Fibroblast of skin of back (primary cell): ENCODE measurements at regions not wholly inside any gene's neighbourhood (a gene's known extent, or its start where the extent isn't known, plus 50 kb on each side); places are given as distances from the start of the nearest gene placed in this dataset.

Experiments used
- DNase-seq: peaks from one replicate; pipeline ENCODE4 v3.0.0-alpha.2; 2013

DNA sequence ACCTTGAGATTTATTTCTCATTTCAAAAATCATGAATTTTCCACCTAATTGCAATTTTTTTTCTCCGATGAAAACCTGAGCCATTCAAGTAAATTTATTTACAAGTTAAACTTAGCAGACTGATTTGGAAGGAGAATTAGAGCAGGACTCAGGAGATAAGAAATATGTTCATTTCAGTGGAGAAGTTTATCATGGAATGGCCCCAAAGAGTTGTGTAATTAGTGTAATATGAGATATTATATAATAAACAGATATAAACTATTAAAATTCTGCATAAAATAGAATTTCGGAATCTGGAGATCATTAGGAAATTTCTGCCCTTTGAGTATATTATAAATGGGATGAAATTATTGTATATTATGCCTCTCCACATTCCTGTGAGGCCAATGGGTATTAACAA, 596.8 kb downstream of the QKI start:
- DNase-seq = no peak

DNA sequence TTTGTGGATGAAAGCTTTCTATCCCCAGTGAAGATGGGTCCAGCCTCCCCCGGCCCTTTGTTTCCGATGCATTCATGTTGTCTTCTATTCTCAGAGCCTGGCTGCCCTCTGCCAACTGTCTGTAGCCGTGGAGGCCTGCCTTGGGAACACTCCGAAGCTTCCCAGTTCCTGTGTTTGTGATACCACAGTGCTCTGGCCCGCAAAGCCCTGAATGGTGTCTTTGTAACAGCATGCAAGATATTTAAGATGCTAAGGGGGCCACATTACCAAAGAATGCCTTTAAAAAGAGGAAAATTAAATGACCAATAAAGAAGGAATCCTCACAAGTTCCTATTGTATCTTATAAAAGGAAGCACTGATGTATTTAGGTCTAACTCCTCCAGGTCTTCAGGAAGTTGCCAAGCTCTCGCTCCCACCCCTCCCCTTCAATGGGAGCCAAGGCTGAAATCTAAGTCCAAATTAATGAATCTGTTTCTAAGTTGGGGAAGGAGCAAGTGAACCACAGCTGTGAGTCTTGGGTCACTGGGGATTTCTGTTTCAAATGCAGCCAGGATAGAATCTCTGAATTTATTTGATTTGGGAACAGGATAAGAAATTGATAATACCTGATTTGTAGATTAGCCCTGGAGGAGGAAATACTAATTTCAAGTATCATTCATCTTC, 596.1 kb downstream of the QKI start:
- no peak for DNase-seq

DNA sequence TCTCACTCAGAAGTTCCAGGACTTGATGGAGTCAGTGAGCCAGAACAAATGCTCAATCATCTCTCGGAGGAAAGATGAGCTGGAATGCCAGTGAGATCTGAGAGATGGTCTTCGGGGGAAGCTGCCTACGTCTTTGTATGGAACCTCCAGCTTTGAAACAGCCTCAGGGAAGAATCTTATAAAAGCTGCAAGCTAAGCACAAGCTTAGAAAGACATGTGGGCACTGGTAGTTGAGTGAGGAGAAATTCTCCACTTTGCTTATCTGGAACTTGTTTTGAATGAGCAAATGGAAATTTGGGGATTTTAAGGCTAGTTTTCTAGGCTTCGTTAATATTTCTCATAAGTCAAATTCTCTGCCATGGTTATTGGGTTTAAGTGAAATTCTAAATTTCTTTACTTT, 594.4 kb downstream of the QKI start:
- DNase-seq = no peak

DNA sequence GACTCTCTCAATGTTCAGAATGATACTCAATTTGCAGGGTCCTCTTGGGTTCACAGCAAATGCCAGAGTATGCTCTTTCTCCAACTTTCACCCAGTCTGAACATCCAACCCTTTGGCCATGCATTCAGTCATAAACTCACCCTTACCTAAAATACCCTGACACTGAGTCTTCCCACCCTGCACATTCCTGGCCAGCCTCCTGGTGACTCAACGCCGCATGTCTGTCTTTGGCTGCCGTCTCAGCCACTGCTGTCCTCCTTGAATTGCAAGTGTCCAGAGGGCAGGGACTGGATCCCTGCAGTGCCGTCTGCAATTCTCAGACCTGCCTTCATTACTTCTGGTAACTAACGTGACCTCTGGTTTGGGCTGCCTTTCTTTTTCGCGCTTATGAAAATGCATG, 593.4 kb downstream of the QKI start:
- no peak for DNase-seq

DNA sequence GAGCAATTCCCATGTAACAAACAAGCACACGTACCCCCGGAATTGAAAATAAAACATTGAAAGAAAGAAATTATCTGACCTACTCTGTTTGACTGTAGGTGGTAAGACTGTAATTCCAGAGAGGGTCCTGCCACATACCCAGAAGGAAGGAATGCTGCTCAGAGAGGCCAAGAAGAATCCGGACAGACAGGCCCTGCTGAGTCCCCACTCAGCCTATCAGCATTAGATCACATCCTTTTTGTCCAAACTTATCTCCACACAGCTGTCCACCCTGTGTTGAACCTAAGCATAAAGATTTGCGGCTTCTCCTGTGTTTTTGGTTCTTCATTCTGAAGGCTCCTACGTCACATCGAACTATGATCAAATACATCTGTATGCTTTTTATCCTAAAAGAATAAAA, 591.9 kb downstream of the QKI start:
- no peak for DNase-seq

DNA sequence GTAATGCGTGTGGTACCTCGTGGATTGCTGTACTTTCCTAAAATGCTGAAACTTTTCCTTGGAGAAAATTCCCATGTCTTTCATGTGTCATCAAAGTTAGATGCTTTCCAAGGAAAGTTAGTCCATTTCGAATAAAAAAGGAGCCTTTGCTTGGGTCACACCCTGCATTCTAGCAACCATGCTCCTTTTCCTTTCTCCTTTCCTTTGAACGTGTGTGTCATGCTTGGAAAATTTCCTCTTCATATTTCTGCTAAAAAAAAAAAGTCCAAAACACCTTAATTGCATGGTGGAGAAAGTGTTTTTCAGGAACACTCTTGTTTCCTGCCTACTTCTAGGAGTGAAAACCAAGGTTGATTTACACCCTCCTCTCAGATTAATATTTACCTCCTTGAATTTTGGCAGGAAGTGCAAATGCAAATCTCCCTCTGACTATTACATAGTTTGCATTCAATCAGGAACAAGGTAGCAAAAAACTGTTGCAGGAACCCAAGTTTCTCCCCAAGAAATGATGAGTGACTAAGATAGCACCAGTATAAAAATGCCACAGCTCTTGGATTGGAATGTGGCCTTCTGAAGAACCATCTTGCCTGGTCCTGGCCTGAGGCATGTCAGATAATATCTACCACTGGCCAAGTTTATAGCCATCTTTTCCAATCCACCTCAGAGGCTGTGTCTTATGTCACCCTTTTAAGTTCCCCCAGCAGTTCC, 590.6 kb downstream of the QKI start:
- DNase-seq = no peak

DNA sequence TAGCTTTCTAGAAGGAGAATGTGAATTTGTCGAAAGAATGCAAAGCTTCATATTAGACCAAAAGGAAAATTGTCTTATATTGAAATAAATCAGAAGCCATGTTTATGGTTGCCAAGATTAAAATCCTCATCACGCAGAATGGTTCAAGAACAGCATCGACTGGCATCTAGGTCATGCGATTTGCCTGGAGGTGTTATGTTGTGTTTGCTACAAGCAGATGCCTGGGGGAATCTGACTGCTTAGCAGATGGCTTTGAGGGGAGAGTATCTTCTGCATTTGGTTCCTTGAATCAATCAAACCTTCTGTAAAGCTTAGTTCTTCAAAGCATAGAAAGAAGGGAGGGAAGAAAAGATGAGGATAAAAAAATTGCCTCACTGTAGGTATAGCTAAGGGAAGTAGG, 585.8 kb downstream of the QKI start:
- no peak for DNase-seq

DNA sequence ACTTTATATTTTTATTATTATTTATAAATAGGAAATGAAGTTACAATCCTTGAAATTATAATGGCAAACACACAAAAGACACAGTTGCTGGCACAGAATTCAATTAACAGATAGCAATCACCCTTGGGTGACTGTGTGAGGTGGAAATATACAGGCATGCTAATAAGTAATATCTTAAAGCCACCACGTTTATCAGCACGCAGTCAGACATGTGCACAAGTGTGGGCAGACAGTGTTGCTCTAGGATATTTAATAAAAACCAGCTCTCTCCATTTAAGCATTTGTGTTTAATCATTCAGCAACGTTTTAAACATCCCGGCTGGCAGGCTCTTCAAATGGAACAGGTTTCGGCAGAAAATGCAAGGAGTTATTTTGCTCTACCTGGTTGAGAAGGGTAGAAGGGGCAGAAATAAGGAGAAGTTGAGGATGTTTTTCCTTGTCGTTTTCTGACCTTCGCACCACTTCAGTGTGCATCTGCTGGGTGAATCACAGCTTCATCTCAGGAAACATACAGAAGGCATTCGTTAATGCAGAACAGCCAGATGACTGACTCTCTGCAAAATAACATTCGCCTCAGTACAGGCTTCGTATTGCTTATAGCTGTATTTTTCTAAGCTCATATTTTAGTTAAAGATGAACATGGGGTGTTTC, 585.1 kb downstream of the QKI start:
- DNase-seq = no peak

DNA sequence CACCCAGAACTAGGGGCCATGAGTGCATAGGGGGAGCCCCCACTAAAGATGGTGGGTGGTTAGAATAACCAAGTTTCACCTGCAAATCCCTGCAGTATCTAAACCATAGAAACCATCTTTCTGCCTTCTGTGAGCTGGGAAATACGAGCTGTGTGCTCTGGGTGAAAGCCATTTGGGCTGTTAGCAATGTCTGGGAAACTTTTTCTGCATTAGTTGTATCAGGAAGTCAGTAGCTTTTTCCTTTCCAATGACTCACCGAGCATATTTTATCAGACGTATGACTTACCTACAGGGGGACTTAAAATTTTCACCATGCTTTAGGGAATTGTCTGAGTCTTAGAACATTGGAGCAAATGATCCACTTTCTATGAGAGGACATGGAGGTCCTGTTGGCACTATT, 584.0 kb downstream of the QKI start:
- no peak for DNase-seq

DNA sequence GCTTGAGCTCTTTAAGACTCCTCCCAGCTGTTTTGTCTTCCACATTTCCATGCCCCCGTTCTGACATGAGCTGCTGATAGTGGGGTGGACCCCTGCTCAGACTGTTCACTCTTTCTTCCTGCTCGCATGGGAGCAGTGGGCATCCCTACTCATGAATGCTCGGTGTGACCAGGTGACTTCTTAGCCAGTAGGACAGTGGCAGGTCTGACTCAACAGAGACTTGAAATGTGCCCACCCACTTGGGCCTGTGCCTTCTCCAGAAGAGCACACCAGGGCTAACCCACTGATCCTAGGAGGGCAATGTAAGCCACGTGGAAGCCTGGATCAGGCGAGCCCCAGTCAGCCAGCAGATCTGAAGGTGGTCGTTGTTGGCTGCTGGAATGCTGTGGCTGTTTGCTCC, 582.0 kb downstream of the QKI start:
- DNase-seq = no peak

DNA sequence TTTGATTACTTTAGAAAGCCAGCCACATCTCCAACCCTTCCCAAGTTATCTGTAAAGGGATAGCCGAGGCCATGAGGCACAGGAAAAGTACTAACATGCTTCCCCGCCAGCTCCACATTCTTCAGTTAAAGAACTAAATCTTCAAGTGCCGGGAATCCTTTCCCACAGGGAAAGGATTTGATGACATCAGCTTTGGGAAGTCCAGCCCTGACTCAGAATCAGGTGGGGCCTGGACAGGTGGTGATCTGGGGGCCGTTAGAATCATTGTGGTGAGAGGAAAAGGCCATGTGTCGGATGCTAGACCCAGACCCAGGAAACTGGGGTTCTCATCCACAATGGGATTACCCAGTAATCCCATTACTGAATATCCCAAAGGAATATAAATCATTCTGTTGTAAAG, 580.0 kb downstream of the QKI start:
- DNase-seq = no peak

DNA sequence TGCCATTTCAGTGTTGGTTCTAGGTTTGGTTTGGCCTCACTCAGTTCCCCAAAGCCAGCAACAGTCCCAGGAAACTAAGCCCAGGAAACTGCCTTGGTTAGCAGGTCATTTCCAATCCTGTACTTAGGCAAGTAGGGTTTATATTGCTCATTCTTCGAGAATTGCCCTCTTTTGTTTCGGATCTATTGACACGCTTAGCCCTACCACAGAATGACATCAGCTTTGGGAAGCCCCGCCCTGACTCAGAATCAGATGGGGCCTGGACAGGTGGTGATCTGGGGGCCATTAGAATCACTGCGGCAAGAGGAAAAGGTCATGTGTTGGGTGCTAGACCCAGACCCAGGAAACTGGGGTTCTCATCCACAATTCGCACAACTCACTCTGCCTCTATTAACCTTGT, 578.2 kb downstream of the QKI start:
- DNase-seq = no peak

DNA sequence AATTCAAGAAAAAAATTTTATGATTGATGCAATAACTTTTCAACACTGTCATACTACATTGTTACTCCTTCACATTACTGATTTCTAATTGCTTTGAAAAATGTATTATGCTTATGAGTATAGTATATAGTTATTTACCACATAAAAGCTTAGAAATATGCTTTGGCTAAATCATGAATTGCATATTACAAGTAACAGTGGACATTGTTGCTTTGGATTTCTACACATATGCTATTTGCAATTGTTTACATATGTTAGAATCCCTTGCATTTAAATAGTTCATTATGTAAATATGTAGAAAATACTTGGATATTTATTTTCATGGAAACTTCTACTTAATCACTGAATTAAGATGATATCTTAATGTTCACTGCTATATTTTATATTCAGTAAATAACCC, 577.5 kb downstream of the QKI start:
- DNase-seq = no peak

DNA sequence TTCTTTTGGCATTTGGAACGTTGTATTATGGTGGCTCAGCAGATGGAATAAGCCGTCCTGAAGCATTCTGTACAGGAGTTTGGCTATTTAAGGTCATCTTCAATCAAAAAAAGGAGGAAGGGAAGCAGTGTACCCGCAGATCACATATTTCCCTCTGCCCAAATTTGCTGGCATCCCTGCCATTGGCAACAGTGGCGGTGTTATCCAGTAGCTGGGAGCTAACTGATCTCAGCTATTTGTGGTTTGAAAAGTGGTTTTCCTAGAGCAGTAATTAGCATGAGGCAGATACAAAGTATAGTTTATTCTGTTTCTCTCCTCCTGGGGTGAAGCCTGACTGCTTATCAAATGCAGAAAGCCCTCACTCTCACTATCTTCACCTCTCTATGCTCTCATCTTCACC, 576.8 kb downstream of the QKI start:
- DNase-seq = no peak

DNA sequence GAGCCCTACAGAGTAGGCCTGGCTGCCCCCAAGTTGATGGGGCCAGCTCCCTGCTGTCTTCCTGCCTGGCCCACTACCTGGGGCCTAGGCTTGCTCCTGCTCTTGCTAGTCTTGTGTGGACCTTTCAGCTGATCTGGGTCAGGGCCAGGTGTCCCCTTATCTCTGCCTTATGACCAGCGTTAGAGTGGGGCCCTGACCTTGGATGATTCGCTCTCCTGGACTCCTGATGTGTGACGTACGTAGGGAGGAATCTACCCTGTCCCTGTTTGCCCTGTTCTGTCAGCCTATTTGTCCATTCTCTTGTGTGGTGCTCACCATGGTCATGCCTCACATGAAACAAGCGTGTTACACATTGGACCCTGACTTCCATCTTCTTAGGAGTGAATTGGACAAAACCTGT, 571.8 kb downstream of the QKI start:
- peak; percentile 26 for DNase-seq

DNA sequence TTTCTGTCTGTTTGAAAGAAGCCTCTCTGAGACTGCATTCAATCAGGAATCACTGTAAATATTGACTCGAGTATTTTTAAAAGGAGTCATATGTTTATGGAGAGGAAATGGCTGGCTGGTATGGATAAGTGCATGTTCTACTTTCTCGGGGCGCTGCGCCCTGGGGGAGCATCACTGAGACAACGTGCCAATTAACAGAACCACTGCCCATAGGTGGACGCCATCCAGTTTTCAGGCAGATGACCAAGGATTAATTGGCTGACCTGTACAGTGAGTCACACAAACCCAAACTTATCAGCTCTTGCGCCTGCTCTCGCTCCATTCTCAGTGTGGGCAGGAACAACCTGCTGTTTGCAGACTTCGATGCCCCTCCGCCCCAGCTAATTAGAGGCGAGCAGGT, 571.2 kb downstream of the QKI start:
- DNase-seq = no peak

DNA sequence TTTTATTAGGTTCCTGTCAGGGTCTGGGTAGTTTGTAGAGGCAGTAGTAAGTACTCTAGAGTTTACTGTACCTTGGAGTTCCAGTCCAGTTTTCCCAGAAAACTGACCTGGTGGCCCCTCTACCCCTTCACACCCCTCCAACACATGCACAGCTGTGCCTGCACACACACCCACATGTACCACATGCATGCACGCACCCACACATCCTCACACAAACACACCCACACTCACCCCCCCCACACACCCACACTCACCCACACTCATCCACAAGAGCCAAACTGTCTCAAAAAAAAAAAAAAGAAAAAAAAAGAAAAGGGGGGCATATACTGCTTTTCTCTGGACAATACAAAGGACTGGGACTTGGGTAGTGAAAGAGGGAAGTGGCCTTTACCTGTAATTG, 570.5 kb downstream of the QKI start:
- no peak for DNase-seq

DNA sequence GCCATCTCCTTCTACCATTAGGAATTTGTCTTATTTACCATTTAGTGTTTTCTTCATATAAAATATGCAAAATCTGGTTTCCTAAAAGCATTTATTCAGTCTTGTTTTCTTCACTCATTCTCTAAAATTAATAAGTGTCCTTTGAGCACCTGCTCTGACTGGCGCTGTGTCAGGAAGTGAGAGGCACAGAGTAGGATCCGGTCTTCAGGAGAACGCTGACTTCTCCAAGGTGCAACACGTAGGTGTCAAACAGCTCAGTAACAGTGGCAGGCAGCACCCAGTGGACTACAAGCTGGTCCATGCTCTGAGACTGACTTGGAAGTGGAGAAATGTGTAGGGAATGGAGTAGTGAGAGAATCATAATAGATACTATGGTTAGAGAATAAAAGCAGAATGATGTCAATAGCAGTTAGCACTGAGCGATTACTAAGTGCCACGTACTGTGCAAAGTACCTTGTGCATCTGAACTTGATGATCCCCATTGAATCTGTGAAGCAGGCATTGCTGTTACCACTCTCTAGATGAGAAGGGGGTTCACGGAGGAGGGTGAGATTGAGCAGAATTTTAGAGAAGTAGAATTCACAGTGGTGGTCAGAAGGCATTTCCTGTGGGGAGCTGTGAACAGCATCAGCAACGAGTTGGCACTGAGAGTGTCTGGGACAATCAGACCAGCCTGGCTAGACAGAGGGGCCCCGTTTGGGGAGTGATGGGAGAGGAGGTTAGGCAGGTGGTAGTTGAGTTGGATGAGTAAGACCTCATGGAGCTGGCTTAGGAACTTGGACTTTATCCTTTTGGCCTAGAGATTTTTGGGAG, 569.8 kb downstream of the QKI start:
- DNase-seq = peak; percentile 33

DNA sequence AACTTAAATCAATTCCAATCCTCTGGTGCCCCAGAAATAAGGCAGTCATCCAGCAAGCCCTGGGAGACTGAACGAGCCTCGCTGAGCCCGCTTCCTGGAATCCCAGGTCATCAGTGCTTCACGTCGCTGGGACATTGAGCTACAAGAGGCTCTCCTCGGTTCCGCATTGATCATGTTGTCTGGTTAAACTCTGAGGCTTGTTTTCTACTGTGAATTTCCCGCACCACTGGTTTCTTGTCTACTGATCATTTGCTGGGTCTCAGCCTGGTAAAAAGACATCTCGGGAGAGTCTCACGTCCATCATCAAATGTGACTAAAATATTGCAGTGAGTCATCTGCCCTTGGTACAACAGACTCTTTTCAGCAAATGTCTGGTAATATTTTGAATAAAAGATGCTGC, 569.2 kb downstream of the QKI start:
- DNase-seq = no peak

DNA sequence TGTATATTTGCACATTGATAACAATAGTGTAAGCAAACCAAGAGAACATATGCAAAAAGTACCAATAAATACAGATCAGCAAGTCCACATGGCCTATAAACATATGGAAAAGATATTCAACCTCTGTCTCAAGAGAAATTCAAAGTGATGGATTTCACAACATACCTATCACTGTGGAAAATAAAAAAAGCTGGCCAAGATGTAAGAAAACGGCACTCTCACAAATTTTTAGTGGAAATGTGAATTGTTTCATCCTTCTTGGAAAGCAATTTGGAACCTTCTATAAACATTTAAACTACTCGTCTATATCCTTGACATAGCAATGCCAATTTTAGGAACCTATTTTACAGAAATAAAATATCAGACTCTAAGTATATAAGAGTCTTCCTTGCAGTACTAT, 559.8 kb downstream of the QKI start:
- no peak for DNase-seq

DNA sequence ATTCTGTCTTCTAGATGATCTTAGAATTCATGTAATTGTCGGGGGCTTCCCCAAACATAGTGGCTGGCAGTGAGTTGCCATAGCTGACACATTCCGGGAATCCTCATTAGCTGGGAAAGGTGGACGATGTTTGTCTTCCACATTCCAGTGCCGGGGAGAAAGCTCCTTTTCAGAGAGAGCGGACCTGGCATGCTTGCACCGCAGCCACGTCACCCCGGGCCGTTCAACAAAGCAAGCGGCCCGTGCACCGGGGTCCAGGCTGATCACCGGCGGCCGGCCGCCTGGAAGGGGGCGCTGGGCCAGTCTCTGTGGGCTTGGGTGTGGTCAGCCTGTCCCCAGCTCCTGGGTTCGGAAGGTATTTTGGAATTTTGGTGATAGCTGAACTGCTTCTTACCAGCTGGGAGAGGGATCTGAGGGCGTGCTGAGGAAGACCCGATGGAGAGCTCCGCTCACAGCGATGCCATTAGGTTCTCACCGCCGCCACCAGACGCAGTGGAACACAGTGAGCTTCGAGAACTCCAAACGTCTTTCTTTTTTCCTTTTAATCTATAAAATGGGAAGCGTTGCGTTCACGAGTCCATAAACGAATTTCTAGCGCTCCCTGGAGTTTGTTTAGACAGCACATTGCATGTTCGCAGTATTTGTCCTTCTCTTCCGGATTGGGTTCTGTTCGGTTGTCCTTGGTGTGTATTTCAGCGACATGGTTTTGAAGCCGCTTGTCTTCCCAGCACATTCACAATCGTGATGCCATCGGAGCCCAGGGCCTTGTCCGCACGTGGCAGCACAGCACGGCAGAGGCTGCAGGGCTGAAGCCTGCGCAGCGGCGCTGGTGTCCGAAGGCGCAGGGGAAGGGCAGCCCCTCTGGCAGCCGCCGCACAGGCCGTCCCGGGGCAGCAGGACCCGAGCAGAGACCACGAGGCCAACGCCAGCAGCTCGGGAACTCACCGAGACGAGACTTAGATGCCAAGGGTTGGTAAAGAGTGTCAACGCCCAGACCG, 557.6 kb downstream of the QKI start:
- no peak for DNase-seq
